ENCODE measurements at regions not wholly inside any gene's neighbourhood (a gene's known extent, or its start where the extent isn't known, plus 50 kb on each side); places are given as distances from the start of the nearest gene placed in this dataset.

GRCh38 chr13:111541345-111541744 lies 220.9 kb downstream of the TEX29 start:
- intact Hi-C loops (cut with DNase I), result no loop called here
- H3K9me3 ChIP-seq, result no peaks in the 10 kb centered on the region

GRCh38 chr13:111541752-111542529 lies 221.5 kb downstream of the TEX29 start:
- Histone ChIP-seq H3K9me3 (no peaks in the 10 kb centered on the region), H3K27ac (no peak overlapping the region), H3K4me1 (no peaks in the 10 kb centered on the region), H3K4me3 (replicated peaks in 1 of 3) (no peak overlapping the region), H3K36me3 (no peaks in the 10 kb centered on the region), H3K27me3 (no peaks in the 10 kb centered on the region)
- intact Hi-C loops (cut with DNase I), result no loop called here
- TF ChIP-seq CTCF (IDR thresholded peaks at IDR 0.05) (no peak), POLR2A (IDR thresholded peaks at IDR 0.05) (no peak)
- 82% methylated on average over 14 to 15 of the region's 15 CpGs for WGBS, 2 donors
- no peak for DNase-seq

More at GRCh38 chr13:111541345-111541744, 220.9 kb downstream of the TEX29 start:
- H3K27ac ChIP-seq, result no peak overlapping the region
- TF ChIP-seq CTCF (IDR thresholded peaks at IDR 0.05), result no peak
- TF ChIP-seq POLR2A (IDR thresholded peaks at IDR 0.05), result no peak
- no peaks in the 10 kb centered on the region for H3K36me3 ChIP-seq
- DNase-seq, result no peak
- H3K27me3 ChIP-seq, result no peaks in the 10 kb centered on the region
- H3K4me3 ChIP-seq (replicated peaks in 1 of 3), result no peak overlapping the region
- WGBS, 2 donors, result 75 to 82% methylated on average over 10 to 11 of the region's 11 CpGs
- no peaks in the 10 kb centered on the region for H3K4me1 ChIP-seq

DNA sequence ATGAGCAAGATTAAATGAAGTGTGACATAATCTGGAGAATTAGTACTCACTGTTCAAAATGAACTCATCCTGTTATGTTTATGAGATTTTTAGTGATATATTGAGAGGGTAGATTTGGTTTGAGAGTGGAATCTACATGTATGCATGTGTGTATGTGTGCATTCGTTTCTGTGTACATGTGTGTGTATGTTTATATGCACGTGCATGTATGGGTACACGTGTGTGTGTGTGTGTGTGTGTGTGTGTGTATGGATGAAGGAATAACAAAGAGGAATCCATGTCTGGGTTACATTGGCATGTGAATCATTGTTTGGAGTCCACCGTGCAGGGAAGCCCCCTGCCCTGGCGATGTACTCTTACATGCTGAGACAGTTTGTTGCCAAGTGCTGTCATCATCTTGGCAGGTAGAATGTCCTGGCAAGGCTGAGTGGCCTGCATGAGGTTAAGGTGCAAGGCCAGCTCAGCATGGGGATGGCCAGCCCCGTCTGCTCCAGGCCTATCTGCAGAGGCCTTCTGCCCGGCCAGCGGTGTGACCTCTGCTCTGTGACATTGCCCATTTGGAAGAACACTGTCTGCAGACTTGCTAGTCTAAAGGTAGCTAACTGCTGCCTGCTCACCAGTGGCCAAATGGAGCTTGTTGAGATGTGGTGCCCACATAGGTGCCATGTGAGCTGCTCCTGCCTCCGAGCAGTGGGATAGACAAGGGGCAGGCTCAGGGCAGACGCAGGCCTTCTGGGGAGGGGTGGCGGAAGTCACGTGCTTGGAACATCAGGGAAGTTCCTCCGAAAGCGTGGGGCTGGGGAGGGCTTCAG lies 222.3 kb downstream of the TEX29 start:
- intact Hi-C loops (cut with DNase I), result no loop called here
- no peak for DNase-seq
- TF ChIP-seq CTCF (IDR thresholded peaks at IDR 0.05) (no peak), POLR2A (IDR thresholded peaks at IDR 0.05) (no peak)
- WGBS, 2 donors, result 89 to 92% methylated on average over 11 to 14 of the region's 14 CpGs
- no peaks in the 10 kb centered on the region for H3K4me1 ChIP-seq
- H3K27ac ChIP-seq, result no peak overlapping the region
- H3K9me3 ChIP-seq, result no peaks in the 10 kb centered on the region
- no peaks in the 10 kb centered on the region for H3K36me3 ChIP-seq
- no peaks in the 10 kb centered on the region for H3K27me3 ChIP-seq
- no peak overlapping the region for H3K4me3 ChIP-seq (replicated peaks in 1 of 3)

DNA sequence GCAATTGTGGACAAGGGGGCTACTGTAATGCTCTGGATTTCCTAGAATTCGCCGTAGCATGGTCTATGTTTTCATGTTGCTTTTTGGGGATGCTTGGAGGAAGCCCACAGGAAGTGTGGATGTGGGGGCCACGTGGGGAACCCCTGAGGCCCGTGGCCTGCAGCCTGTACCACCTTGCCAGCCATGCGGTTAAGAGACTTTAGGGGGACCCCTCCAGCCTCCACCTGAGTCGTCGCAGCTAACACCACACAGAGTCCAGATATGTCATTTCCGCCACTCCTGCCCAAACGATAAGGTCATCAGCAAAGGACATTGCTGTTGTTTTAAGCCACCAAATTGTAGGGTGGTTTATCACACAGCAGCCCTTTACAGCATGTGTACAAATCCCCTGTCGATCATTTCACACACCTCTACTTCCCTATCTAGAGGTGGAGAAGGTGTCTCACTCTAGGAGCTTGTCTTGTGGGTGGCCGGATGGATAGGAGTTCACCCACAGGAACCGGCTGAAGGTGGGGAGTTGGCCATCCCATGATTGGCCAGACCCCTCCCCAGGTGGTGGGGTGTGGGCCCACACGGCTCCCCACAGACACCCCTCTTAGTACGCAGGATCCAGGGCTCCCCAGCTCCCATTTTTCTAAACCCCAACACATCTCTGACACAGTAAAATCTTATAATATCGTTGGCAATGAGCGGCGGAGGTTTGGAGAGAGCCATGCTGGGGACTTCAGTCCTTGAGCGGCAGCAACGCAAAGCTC lies 226.7 kb downstream of the TEX29 start:
- no peaks in the 10 kb centered on the region for H3K36me3 ChIP-seq
- H3K4me1 ChIP-seq, result no peaks in the 10 kb centered on the region
- H3K27me3 ChIP-seq, result no peaks in the 10 kb centered on the region
- H3K27ac ChIP-seq, result no peak overlapping the region
- no peak for DNase-seq
- TF ChIP-seq CTCF (IDR thresholded peaks at IDR 0.05) (no peak), POLR2A (IDR thresholded peaks at IDR 0.05) (no peak)
- no peak overlapping the region for H3K4me3 ChIP-seq (replicated peaks in 1 of 3)
- no peaks in the 10 kb centered on the region for H3K9me3 ChIP-seq
- intact Hi-C loops (cut with DNase I), result no loop called here
- 84 to 89% methylated on average over 17 to 19 of the region's 19 CpGs for WGBS, 2 donors
